Fibroblast of mammary gland (primary cell): ENCODE measurements at regions not wholly inside any gene's neighbourhood (a gene's known extent, or its start where the extent isn't known, plus 50 kb on each side); places are given as distances from the start of the nearest gene placed in this dataset.

Experiments used
- DNase-seq: peaks from one replicate; pipeline ENCODE4 v3.0.0-alpha.2; 2010; ENCODE audit warnings: low read depth
- H3K4me3 ChIP-seq: 2 replicates; pipeline ENCODE4 v1.5.1; 2011; ENCODE audit warnings: low read depth, mild to moderate bottlenecking, low read length, moderate library complexity; ENCODE audit not compliant: control insufficient read depth
- CTCF ChIP-seq: conservative IDR thresholded peaks from 2 replicates; pipeline ENCODE4 v1.5.1; 2011; ENCODE audit warnings: low read depth, low read length, inconsistent platforms; ENCODE audit not compliant: control insufficient read depth, insufficient read depth

- no peak for DNase-seq
- no peak for TF ChIP-seq CTCF
- no peak overlapping the region for H3K4me3 ChIP-seq
Measured at GRCh38 chr4:67366311-67366861, 178.9 kb downstream of the CENPC start.

GRCh38 chr4:67365661-67366245, 179.6 kb downstream of the CENPC start:
- no peak for DNase-seq
- TF ChIP-seq CTCF: no peak
- no peak overlapping the region for H3K4me3 ChIP-seq

- no peak overlapping the region for H3K4me3 ChIP-seq
- no peak for TF ChIP-seq CTCF
- DNase-seq: no peak
Measured at GRCh38 chr4:67355806-67356205, 189.5 kb downstream of the CENPC start.

- no peak overlapping the region for H3K4me3 ChIP-seq
- no peak for TF ChIP-seq CTCF
- no peak for DNase-seq
Measured at GRCh38 chr4:67346654-67347053, 198.6 kb downstream of the CENPC start.

- DNase-seq: no peak
- no peak for TF ChIP-seq CTCF
- H3K4me3 ChIP-seq: no peak overlapping the region
Measured at GRCh38 chr4:67344594-67345380, 200.5 kb downstream of the CENPC start.

- no peak for TF ChIP-seq CTCF
- no peak for DNase-seq
- no peak overlapping the region for H3K4me3 ChIP-seq
Measured at GRCh38 chr4:67343199-67343598, 202.1 kb downstream of the CENPC start.
